HEK293 (cell line): ENCODE measurements at regions not wholly inside any gene's neighbourhood (a gene's known extent, or its start where the extent isn't known, plus 50 kb on each side); places are given as distances from the start of the nearest gene placed in this dataset.

Source experiments
- CTCF ChIA-PET: fragments of 350-600 bp; formaldehyde crosslinking; extraction: SDS; loops from one replicate; lab custom pipeline; 2021; ENCODE audit warnings: antibody characterized with exemption; lab: Yijun Ruan, JAX
- POLR2A ChIA-PET: fragments of 300-600 bp; formaldehyde crosslinking; extraction: SDS; loops from one replicate; lab custom pipeline; 2020; ENCODE audit warnings: antibody characterized with exemption, inconsistent platforms; lab: Yijun Ruan, JAX
- H3K27ac ChIP-seq: fragments of 200-500 bp; sonication (Bioruptor generic); 2 replicates; pipeline ENCODE4 v1.5.1; 2014; ENCODE audit warnings: low read depth, low read length, control low read depth, inconsistent platforms; ENCODE audit errors: extremely low read depth
- H3K36me3 ChIP-seq, 2 experiments: fragments of 200-500 bp in 1 of 2; sonication (Bioruptor generic) in 1 of 2; 1 replicate in 1 of 2; 2 replicates in 1 of 2; pipeline ENCODE4 v1.5.1; 2014 to 2017; ENCODE audit warnings: inconsistent platforms in 2 of 2, low read length in 2 of 2; ENCODE audit not compliant: control insufficient read depth in 2 of 2, insufficient read depth in 1 of 2
- H3K4me1 ChIP-seq: fragments of 200-500 bp; sonication (Bioruptor generic); 2 replicates; pipeline ENCODE4 v1.5.1; 2014; ENCODE audit warnings: mild to moderate bottlenecking, low read length, inconsistent platforms; ENCODE audit not compliant: control insufficient read depth, insufficient read depth
- H3K4me3 ChIP-seq: 2 replicates; pipeline ENCODE4 v1.5.1; 2011; ENCODE audit warnings: low read depth, mild to moderate bottlenecking, control low read depth, low read length, moderate library complexity
- H3K9me3 ChIP-seq: fragments of 200-500 bp; sonication (Bioruptor generic); 2 replicates; pipeline ENCODE4 v1.5.1; 2014; ENCODE audit warnings: low read depth, low read length, inconsistent platforms; ENCODE audit not compliant: control insufficient read depth, insufficient read depth
- FEZF1 ChIP-seq: fragments of 450-650 bp; formaldehyde crosslinking; IDR thresholded peaks from 2 replicates; pipeline ENCODE4 v1.5.1; 2016; ENCODE audit warnings: missing biosample characterization, missing genetic modification characterization
- KLF1 ChIP-seq: fragments of 450-650 bp; formaldehyde crosslinking; IDR thresholded peaks from 2 replicates; pipeline ENCODE4 v1.5.1; 2016; ENCODE audit warnings: missing biosample characterization, missing genetic modification characterization
- KLF16 ChIP-seq: fragments of 450-650 bp; formaldehyde crosslinking; IDR thresholded peaks from 2 replicates; pipeline ENCODE4 v1.5.1; 2017; ENCODE audit warnings: missing biosample characterization, missing genetic modification characterization
- SETDB1 ChIP-seq: IDR thresholded peaks from one replicate; pipeline ENCODE4 v1.6.1; 2017; ENCODE audit warnings: mild to moderate bottlenecking, low read length, moderate library complexity, mixed read lengths; ENCODE audit not compliant: insufficient read length
- ZNF133 ChIP-seq: fragments of 450-650 bp; formaldehyde crosslinking; IDR thresholded peaks from 2 replicates; pipeline ENCODE4 v1.5.1; 2016; ENCODE audit warnings: missing biosample characterization, missing genetic modification characterization
- ZNF148 ChIP-seq: fragments of 450-650 bp; formaldehyde crosslinking; IDR thresholded peaks from 2 replicates; pipeline ENCODE4 v1.5.0; 2017; ENCODE audit warnings: missing biosample characterization, missing genetic modification characterization, borderline replicate concordance
- ZNF211 ChIP-seq: fragments of 450-650 bp; formaldehyde crosslinking; IDR thresholded peaks from 2 replicates; pipeline ENCODE4 v1.5.1; 2016; ENCODE audit warnings: low read depth, missing biosample characterization, missing genetic modification characterization
- ZNF23 ChIP-seq: fragments of 450-650 bp; formaldehyde crosslinking; IDR thresholded peaks from 2 replicates; pipeline ENCODE4 v1.5.1; 2016; ENCODE audit warnings: missing biosample characterization, missing genetic modification characterization, borderline replicate concordance
- ZNF24 ChIP-seq: fragments of 450-650 bp; formaldehyde crosslinking; IDR thresholded peaks from 2 replicates; pipeline ENCODE4 v1.5.1; 2016; ENCODE audit warnings: missing biosample characterization, missing genetic modification characterization
- ZNF394 ChIP-seq: fragments of 450-650 bp; formaldehyde crosslinking; IDR thresholded peaks from 2 replicates; pipeline ENCODE4 v1.5.1; 2016; ENCODE audit warnings: missing biosample characterization, missing genetic modification characterization, mild to moderate bottlenecking, moderate library complexity, borderline replicate concordance
- ZNF585B ChIP-seq: fragments of 450-650 bp; formaldehyde crosslinking; IDR thresholded peaks from 2 replicates; pipeline ENCODE4 v1.5.1; 2016; ENCODE audit warnings: missing biosample characterization, missing genetic modification characterization
- ZNF660 ChIP-seq: fragments of 450-650 bp; IDR thresholded peaks from 2 replicates; pipeline ENCODE4 v1.5.1; 2018; ENCODE audit warnings: missing biosample characterization, mild to moderate bottlenecking, missing genetic modification characterization
- ZNF677 ChIP-seq: fragments of 450-650 bp; IDR thresholded peaks from 2 replicates; pipeline ENCODE4 v1.5.0; 2018; ENCODE audit warnings: missing biosample characterization, mild to moderate bottlenecking, missing genetic modification characterization, moderate library complexity
- TF ChIP-seq, protein P1 (sequence below): fragments of 450-650 bp; formaldehyde crosslinking; IDR thresholded peaks from 2 replicates; pipeline ENCODE4 v1.5.1; 2016; ENCODE audit warnings: missing biosample characterization, missing genetic modification characterization
- TF ChIP-seq, protein P2 (sequence below): fragments of 450-650 bp; formaldehyde crosslinking; conservative IDR thresholded peaks from 2 replicates; pipeline ENCODE4 v1.5.1; 2016; ENCODE audit warnings: low read depth, missing biosample characterization, missing genetic modification characterization
- TF ChIP-seq, protein P3 (sequence below): fragments of 450-650 bp; formaldehyde crosslinking; IDR thresholded peaks from 2 replicates; pipeline ENCODE4 v1.5.1; 2016; ENCODE audit warnings: missing biosample characterization, missing genetic modification characterization, borderline replicate concordance

DNA sequence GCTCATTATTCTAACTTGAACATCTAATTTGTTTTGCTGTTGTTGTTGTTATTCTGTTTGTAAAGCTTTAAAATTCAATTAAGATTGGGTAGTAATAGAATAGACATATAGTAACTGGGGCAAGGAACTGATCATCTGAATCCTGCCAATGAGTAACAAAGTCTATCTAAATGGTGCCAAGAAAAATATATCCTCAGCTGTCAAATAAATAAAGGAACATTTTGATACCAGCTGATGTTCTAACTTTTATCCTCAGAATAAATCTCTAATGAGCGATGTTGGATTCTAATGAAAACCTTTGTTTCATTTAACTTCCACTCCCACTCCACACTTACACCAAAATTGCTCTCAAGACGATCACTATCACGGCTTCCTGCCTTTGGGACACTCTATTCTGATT is 210.9 kb downstream of the TINAG start:
- TF ChIP-seq ZNF24 = no peak
- TF ChIP-seq ZNF585B (tag by site-specific recombination) = no peak
- no peak for TF ChIP-seq ZNF677
- no peak for TF ChIP-seq ZNF23 (tag by site-specific recombination)
- TF ChIP-seq, protein P1, sequence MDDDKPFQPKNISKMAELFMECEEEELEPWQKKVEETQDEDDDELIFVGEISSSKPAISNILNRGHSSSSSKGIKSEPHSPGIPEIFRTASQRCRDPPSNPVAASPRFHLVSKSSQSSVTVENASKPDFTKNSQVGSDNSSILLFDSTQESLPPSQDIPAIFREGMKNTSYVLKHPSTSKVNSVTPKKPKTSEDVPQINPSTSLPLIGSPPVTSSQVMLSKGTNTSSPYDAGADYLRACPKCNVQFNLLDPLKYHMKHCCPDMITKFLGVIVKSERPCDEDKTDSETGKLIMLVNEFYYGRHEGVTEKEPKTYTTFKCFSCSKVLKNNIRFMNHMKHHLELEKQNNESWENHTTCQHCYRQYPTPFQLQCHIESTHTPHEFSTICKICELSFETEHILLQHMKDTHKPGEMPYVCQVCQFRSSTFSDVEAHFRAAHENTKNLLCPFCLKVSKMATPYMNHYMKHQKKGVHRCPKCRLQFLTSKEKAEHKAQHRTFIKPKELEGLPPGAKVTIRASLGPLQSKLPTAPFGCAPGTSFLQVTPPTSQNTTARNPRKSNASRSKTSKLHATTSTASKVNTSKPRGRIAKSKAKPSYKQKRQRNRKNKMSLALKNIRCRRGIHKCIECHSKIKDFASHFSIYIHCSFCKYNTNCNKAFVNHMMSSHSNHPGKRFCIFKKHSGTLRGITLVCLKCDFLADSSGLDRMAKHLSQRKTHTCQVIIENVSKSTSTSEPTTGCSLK = no peak
- no peak for TF ChIP-seq KLF16
- TF ChIP-seq, protein P2, sequence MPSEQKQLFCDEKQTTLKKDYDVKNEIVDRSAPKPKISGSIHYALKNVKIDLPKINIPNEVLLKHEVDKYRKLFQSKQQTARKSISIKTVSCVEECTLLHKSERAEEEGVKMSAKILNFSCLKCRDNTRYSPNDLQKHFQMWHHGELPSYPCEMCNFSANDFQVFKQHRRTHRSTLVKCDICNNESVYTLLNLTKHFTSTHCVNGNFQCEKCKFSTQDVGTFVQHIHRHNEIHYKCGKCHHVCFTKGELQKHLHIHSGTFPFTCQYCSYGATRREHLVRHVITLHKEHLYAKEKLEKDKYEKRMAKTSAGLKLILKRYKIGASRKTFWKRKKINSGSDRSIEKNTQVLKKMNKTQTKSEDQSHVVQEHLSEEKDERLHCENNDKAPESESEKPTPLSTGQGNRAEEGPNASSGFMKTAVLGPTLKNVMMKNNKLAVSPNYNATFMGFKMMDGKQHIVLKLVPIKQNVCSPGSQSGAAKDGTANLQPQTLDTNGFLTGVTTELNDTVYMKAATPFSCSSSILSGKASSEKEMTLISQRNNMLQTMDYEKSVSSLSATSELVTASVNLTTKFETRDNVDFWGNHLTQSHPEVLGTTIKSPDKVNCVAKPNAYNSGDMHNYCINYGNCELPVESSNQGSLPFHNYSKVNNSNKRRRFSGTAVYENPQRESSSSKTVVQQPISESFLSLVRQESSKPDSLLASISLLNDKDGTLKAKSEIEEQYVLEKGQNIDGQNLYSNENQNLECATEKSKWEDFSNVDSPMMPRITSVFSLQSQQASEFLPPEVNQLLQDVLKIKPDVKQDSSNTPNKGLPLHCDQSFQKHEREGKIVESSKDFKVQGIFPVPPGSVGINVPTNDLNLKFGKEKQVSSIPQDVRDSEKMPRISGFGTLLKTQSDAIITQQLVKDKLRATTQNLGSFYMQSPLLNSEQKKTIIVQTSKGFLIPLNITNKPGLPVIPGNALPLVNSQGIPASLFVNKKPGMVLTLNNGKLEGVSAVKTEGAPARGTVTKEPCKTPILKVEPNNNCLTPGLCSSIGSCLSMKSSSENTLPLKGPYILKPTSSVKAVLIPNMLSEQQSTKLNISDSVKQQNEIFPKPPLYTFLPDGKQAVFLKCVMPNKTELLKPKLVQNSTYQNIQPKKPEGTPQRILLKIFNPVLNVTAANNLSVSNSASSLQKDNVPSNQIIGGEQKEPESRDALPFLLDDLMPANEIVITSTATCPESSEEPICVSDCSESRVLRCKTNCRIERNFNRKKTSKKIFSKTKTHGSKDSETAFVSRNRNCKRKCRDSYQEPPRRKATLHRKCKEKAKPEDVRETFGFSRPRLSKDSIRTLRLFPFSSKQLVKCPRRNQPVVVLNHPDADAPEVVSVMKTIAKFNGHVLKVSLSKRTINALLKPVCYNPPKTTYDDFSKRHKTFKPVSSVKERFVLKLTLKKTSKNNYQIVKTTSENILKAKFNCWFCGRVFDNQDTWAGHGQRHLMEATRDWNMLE (tag by site-specific recombination) = no peak
- no peak for TF ChIP-seq KLF1
- no peak for TF ChIP-seq ZNF211
- TF ChIP-seq, all 188 proteins: peak for 0
- ChIA-PET CTCF (no interaction called here), POLR2A (no interaction called here)

GRCh38 chr6:54525731-54526130 is 217.5 kb downstream of the TINAG start:
- H3K9me3 ChIP-seq = no peaks in the 10 kb centered on the region
- POLR2A ChIA-PET = no interaction called here
- H3K27ac ChIP-seq = no peak overlapping the region
- no peaks in the 10 kb centered on the region for H3K4me1 ChIP-seq
- no peaks in the 10 kb centered on the region for H3K36me3 ChIP-seq
- CTCF ChIA-PET = no interaction called here
- H3K4me3 ChIP-seq = no peak overlapping the region
- TF ChIP-seq ZNF148 (tag by site-specific recombination) (no peak), ZNF394 (tag by site-specific recombination) (no peak), FEZF1 (tag by site-specific recombination) (peak; percentile 24; the same call in 1 of the 2 replicates), ZNF133 (tag by site-specific recombination) (no peak), ZNF677 (no peak), ZNF660 (tag by site-specific recombination) (no peak), SETDB1 (peak; percentile 21)
- TF ChIP-seq, protein P3, sequence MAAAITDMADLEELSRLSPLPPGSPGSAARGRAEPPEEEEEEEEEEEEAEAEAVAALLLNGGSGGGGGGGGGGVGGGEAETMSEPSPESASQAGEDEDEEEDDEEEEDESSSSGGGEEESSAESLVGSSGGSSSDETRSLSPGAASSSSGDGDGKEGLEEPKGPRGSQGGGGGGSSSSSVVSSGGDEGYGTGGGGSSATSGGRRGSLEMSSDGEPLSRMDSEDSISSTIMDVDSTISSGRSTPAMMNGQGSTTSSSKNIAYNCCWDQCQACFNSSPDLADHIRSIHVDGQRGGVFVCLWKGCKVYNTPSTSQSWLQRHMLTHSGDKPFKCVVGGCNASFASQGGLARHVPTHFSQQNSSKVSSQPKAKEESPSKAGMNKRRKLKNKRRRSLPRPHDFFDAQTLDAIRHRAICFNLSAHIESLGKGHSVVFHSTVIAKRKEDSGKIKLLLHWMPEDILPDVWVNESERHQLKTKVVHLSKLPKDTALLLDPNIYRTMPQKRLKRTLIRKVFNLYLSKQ (tag by site-specific recombination) = no peak

More for the DNA sequence above, 210.9 kb downstream of the TINAG start:
- Histone ChIP-seq H3K9me3 (no peaks in the 10 kb centered on the region), H3K4me1 (no peaks in the 10 kb centered on the region), H3K27ac (no peak overlapping the region), H3K36me3 (no peaks in the 10 kb centered on the region), H3K4me3 (no peak overlapping the region)
